ENCODE measurements at regions not wholly inside any gene's neighbourhood (a gene's known extent, or its start where the extent isn't known, plus 50 kb on each side); places are given as distances from the start of the nearest gene placed in this dataset.

GRCh38 chr3:159185443-159186050 lies 383.7 kb downstream of the MFSD1 start:
- H3K4me3 ChIP-seq (ENCODE audit: low read depth, low read length), result no peak overlapping the region
- TF ChIP-seq CTCF (IDR thresholded peaks at IDR 0.05; ENCODE audit: low read depth, low read length), result no peak

- no peak for TF ChIP-seq CTCF (IDR thresholded peaks at IDR 0.05; ENCODE audit: low read depth, low read length)
- H3K4me3 ChIP-seq (ENCODE audit: low read depth, low read length), result no peak overlapping the region
Observed at GRCh38 chr3:159186581-159186980, 384.7 kb downstream of the MFSD1 start.

GRCh38 chr3:159187232-159187631 lies 385.4 kb downstream of the MFSD1 start:
- no peak overlapping the region for H3K4me3 ChIP-seq (ENCODE audit: low read depth, low read length)
- no peak for TF ChIP-seq CTCF (IDR thresholded peaks at IDR 0.05; ENCODE audit: low read depth, low read length)

- no peak for TF ChIP-seq CTCF (IDR thresholded peaks at IDR 0.05; ENCODE audit: low read depth, low read length)
Observed at GRCh38 chr3:159187706-159188105, 385.9 kb downstream of the MFSD1 start.

GRCh38 chr3:159189994-159190669 lies 388.3 kb downstream of the MFSD1 start:
- no peak overlapping the region for H3K4me3 ChIP-seq (ENCODE audit: low read depth, low read length)
- no peak for TF ChIP-seq CTCF (IDR thresholded peaks at IDR 0.05; ENCODE audit: low read depth, low read length)

More at GRCh38 chr3:159187706-159188105, 385.9 kb downstream of the MFSD1 start:
- H3K4me3 ChIP-seq (ENCODE audit: low read depth, low read length), result no peak overlapping the region

GRCh38 chr3:159191447-159191846 lies 389.6 kb downstream of the MFSD1 start:
- H3K4me3 ChIP-seq (ENCODE audit: low read depth, low read length), result no peak overlapping the region
- no peak for TF ChIP-seq CTCF (IDR thresholded peaks at IDR 0.05; ENCODE audit: low read depth, low read length)

GRCh38 chr3:159196359-159196758 lies 394.5 kb downstream of the MFSD1 start:
- no peak overlapping the region for H3K4me3 ChIP-seq (ENCODE audit: low read depth, low read length)
- no peak for TF ChIP-seq CTCF (IDR thresholded peaks at IDR 0.05; ENCODE audit: low read depth, low read length)

Measured in WI38 (cell line).